ENCODE measurements at regions not wholly inside any gene's neighbourhood (a gene's known extent, or its start where the extent isn't known, plus 50 kb on each side); places are given as distances from the start of the nearest gene placed in this dataset.
A peak's percentile ranks its signal among the peaks of the same experiment; 100 is the strongest.
"Not testable (repeated sequence)": the region's sequence is repeated elsewhere in the genome, so short reads cannot be mapped to it uniquely, and the experiment has no call there.

DNA sequence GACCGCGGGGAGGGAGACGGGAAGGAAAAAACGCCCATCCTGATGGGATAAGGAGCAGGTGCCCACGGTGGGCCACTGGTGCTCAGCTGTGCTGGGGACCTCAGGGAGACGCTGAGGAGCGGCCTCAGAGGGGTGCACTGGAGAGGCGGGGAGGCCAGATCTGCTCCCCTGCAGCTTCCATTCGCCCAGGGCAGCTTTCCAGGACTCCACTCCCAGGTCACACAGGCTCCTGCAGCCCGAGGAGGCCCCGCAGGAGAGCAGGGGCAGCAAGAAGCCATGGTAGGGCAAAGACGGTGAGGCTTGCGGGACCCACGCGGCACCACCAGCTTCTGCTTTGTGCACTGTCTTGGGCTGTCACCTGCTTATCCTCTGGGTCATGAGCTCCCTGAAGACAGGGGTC is 82.5 kb upstream of the SULF2 start:
- DNase-seq, result no peak

DNA sequence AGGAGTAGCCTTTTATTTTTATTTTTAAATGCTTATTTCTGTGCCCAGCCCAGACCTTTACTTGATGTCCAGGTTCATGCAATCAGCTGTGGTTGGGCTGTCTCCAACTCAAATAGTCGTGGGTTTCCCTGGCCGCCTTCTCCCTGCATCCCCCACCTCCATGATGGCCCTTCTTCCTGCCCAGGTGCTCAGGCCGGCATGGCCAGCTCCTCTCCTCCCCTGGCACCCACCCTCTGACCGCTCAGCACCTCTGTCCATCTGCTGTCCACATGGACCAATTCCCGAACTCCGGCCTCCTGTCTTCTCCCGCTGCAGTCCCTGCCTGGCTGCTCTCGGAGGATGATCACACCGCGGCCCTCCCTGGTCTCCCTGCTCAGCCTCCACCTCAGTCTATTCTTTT is 81.2 kb upstream of the SULF2 start:
- no peak for DNase-seq

DNA sequence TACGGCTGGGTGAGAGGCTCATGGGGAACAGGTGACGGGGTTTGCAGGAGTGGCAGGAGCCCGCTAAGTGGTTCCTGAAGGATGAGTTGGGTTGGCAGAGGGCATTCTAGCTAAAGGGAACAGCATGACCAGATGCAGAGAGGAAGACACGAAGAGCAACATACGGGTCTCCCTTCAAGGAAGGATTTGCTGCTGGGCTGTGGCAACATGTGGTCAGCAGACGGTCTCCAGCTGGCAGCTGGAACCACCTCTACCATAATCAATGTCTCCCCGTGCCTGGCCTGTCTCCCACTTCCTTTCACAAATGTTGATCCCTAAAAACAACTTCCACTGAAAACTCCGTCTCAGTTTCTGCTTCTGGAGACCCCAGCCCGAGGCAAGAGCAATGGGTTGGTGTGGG is 80.6 kb upstream of the SULF2 start:
- no peak for DNase-seq

DNA sequence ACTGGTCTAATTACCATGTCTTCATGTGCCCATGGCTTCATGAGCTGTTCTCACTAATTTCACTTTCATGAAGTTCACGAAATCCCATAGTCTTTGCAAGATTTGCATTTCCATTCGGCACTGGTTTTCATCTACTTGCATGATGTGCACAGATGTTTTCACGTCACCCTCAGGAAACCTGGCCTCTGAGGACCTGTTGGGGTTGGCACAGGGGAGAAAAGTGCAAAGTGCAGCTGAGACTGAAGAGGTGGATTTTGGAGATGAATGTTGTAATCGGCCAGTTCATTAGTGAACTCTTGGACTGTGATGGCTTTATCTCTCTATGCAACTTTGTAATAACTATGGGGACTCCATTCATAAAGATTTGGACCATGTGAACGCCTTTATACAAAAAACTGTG is 80.2 kb upstream of the SULF2 start:
- DNase-seq, result no peak

DNA sequence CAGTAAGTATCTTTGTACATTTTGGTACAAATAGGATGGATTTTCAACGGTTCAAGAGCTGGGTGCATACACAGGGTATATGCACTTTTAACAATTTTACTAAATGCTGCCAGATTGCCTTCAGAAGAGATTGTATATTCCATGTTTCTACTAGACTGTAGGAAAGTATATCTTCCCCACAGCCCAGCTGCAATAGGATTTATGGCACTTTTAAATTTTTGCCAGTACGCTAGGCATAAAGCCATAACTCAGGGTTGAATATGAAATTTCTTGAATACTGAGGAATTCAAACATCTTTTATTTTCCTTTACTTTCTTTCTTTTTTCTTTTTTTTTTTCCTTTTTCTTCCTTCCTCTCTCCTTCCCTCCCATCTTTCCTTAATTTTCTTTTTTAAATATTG is 78.7 kb upstream of the SULF2 start:
- DNase-seq, result no peak

DNA sequence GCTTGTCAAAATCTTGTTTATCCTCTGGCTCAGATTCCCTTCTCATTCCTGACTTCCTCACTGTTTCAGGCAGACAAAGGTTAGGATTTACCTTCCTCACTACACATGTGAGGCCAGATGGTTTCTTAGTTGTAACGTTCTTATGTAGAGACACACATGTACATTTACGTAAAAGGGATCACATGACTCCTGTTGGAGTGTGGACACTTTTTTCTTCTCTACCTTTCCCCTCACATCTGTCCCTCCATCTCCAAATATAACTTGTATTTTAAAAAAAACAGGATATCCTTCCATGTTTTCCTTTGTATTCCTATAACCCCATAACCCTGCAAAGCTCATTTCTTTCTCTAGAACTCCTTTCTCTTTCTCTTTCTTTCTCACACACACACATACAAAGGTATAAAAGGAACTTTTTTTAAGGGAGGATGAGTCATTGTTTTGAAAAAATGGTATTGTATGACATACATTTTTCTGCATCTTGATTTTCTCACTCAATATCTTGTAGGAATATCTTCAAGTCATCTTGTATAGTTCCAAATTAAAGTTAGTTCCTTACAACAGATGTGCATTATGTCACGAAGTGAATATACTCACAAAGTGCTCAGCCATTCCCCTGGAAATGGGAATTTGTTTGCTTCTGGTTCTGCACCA is 78.2 kb upstream of the SULF2 start:
- peak; percentile 91 for DNase-seq

DNA sequence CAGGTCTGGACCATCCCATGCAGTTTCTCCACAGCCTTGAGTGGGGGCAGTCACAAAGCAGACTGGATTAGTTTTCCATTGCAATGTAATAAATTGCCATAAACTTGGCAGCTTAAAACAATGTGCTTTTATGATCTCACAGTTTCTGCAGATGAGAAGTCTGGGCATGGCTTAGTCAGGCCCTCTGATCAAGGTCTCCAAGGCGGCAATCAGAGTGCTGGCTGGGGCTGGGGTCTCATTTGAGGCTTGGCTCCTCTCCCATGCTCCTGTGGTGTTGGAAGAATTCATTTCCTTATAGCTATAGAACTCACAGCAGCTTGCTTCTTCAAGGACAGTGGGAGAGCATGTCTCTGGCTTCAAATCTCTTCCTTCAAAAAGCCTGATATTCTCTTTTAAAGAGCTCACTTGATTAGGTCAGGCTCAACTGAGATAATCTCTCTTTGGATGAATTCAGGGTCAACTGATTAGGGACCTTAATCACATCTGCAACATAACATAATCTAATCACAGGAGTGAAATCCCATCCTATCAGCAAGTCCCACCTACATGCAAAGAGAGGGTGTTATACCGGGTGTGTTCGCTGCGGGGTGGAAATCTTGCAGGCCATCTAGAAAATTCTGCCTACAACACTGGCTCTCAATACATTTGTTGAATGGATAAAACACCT is 77.4 kb upstream of the SULF2 start:
- no peak for DNase-seq

DNA sequence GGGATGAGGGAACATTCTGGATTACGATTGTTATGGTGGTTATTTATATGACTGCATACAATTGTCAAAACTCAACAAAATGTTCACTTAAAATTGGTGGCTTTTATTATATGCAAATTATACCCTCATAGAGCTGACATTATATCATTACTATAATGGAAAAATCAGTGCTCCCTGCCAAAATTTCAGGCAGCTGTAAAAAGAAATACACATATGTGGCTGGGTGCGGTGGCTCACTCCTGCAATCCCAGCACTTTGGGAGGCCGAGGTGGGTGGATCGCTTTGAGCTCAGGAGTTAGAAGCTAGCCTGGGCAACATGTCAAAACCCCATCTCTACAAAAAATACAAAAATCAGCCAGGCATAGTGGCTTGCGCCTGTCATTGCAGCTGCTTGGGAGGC is 75.8 kb upstream of the SULF2 start:
- no peak for DNase-seq

DNA sequence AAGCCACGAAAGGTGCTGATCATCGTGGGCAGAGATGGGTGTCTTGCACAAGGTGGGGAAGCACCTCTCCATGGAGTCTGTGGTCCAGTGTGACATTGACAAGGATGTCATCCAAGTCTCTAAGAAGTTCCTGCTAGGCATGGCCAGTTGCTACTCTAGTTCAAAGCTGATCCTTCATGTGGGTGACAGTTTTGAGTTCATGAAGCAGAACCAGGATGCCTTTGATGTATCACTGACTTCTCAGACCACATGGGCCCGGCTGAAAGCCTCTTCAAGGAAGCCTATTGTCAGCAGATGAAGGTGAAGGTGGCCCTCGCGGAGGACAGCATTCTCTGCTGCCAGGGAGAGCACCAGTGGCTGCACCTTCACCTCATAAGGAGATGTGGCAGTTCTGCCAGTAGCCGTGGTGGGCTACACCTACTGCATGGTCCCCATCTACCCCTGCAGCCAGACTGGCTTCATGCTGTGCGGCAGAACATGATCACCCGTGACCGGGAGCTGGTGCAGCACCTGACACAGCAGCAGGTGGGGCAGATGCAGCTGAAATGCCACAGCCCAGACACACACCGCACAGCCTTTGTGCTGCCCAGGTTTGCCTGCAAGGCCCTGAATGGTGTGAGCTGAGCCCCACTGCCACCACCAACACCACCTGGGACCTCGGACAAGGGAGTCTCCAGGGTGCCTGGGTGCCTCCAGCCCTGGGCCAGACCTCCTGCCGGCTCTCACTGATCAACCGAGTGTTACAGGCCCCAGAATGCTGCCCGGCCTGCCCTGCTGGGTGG is 75.0 kb upstream of the SULF2 start:
- DNase-seq, result no peak

DNA sequence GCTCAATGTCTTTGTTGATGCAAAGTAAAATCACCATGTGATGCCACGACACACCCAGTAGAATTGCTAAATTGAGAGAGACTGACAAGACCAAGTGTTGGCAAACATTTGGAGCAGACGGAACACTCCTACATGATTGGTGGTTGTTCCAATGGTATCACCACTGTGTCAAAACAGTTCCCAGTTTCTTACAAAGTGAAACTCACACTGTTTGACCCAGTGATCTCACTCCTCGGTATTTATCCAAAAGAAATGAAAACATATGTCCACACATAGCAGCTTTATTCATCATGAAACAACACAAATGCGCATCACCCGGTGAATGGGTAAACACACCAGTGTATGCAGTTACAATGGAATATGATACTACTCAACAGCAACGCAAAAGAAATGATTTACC is 74.0 kb upstream of the SULF2 start:
- DNase-seq, result no peak

DNA sequence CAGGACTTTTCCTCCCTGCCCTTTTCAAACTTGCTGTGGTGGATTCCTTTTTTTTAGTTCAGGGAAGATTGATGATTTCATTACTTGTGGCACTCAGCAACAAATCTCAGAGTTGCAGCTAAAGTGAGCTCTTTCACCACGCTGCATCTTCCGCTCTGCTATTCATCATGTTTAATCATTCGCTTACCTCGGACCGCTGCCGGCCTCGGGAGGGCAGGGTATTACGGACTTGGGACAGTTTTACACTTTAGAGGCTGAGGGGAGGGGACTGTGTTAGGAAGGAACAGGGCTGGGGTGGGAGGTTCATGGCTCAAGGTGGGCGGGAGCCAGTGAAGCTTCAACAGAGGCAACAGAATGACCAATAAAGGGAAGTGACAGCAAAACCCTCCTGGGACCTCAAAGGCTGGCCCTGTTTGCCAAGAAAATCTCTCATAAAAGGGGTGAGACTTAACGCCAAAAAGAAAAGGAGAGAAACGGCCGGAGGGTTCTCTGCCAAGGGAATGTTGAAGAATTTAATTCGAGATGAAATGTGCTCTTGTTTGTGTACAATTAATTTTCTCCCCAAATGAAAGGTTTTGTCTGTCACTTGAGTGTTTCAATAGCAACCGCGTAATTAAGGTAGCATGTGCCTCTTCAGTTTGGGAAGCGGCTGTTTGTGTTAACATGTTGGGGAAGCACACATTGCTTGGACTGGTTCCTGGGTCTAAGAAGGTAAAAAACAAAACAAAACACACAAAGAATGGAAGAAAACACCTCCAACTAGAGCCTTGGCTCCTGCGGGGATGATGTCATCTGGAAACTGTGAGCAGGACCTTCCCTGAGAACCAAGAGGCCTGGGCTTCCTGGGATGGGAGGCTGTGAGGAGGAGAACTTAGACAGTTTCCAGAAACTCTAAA is 72.5 kb upstream of the SULF2 start:
- peak; percentile 45 for DNase-seq

DNA sequence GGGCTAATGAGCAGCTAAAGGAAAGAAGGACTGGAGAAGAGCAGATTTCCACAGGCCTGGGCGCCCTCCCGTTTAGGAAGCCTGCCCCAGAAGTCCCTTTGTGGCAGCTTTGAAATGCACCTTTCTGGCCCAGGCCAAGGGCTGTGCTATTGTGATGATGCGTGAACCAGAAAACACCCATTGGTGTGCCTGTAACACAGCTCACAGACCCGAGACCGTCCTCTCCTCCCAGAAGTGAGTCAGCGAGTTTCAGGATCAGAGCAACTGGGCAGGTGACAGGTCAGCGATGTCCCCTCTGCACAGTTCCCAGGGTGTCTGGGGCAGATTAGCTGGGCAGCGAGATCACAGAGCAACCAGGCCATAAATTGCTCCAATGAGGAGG is 71.9 kb upstream of the SULF2 start:
- no peak for DNase-seq

DNA sequence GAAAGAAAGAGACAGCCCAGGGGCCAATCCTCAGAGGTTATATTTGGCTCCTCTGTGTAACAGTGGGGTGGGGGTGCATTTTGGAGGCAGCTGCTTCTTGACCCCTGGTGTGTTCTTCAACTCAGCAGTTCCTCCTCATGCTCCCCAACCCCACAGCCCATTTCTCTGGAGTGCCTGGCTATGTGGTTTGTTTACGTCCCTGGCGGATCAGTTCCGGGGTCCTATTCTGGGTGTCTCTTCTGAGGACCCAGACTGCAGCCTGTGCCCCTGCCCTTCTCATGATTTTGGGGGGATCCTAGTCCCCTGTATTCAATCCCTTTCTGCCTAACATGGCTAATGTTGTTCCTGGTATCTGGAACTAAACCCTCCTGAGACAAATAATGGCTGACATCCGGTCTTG is 70.5 kb upstream of the SULF2 start:
- DNase-seq, result no peak

DNA sequence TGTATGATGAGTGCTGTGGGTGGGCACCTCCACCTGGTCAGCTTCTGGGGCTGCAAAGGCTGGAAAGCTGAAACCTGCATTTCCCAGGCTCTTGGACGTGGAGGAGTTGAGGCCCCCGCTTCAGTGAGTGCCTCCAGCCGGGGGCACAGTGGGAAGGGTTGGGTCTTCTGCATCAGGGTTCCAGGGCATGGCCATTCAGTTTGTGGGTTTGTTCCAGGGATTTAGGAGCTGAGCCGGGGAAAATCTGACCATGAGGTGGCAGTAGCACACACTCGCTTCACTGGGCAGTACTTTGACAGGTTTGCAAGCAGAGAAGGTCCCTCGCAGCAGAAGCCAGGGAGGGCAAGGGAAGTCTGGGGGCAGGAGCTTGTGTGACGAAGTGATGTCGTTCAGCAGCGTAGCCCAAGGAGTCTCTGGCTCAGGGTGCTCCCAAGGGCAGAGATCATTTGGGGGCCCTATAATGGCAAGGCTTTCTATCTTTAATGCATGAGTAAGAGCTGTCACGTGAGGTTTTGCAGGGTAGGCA is 69.5 kb upstream of the SULF2 start:
- peak; percentile 69 for DNase-seq

DNA sequence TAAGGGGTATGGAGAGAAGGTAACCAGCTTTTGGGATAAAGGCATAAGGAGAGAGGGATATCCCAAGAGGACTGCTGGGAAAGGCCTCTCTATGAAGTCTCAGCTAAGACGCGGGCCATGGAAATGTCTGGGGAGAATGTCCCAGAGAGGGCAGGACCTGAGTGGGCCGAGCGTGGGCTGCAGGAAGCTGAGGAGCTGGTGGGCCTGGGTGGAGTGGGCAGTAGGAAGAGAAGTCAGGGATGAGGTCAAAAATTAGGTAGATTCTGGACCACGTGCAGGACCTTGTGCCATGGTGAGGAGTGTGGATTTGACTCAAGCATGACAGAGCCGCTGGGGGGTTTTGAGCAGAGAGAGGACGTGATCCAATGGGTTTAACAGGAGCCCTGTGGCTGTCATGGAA is 66.5 kb upstream of the SULF2 start:
- no peak for DNase-seq

DNA sequence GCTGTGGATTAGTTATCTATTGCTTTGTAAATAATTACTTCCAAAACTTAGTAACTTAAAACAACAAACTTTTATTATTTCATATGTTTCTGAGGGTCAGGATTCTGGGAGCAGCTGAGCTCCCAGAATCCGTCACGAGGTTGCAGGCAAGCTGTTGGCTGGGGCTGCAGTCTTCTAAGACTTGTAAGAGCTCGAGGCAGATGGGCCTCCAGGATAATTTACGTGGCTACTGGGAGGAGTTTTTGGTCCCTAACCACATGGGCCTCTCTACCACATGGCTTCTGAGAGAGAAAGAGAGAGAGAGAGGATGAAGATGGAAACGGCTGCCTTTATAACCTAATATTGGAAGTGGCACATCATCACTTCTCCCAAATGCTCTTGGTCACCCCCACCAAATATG is 64.9 kb upstream of the SULF2 start:
- DNase-seq, result peak; percentile 93

DNA sequence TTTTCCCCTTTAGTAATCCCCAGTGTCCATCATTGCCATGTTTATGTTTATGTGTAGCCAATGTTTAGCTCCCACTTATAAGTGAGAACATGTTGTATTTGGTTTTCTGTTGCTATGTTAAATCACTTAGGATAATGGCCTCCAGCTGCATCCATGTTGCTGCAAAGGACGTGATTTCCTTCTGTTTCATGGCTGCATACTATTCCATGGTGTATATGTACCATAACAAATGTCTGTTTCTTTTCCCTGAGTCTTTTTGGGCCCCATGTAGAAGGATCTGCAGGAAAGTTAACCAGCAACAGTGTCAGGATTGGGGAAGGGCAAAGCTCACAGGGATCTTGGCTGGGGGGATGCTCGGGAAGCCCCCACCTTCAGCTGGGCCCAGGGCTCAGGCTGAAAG is 64.3 kb upstream of the SULF2 start:
- DNase-seq, result no peak

DNA sequence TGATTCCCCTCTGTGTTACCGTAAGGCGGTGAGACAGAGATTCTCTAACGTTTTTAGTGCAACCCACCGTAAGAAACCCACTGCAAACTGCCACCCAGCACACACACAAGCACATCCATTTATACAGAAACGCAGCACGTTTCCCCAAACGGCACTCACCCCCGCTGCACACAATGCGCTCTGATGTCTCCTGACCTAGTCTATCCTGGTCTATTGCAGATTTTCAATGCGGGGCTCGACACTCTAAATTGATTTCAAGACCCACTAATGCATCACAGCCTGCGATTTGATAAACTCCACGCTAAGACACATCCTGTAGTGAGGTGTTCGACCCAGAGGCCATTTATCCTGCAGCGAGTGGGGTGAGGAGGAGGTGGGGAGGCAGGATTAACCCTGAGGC is 63.7 kb upstream of the SULF2 start:
- no peak for DNase-seq

DNA sequence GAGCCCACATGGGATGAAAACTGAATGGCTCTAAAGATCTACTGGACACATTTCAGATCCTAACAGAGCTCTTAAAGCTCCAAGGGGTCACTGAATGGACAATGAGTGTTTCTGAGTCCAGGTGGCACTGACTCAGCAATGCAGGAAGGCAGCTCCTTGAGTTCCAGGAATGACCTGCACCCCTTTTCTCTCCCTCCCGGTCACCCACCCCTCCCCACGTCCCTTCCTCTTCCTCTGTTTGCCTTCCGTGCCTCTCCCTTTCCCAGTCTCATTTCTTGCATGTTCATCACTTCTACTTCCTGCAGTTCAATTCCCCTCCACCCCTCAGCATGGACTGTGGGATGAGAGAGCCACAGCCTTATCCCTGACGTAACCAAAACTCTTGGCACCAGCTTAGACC is 63.3 kb upstream of the SULF2 start:
- not testable (repeated sequence) for DNase-seq

DNA sequence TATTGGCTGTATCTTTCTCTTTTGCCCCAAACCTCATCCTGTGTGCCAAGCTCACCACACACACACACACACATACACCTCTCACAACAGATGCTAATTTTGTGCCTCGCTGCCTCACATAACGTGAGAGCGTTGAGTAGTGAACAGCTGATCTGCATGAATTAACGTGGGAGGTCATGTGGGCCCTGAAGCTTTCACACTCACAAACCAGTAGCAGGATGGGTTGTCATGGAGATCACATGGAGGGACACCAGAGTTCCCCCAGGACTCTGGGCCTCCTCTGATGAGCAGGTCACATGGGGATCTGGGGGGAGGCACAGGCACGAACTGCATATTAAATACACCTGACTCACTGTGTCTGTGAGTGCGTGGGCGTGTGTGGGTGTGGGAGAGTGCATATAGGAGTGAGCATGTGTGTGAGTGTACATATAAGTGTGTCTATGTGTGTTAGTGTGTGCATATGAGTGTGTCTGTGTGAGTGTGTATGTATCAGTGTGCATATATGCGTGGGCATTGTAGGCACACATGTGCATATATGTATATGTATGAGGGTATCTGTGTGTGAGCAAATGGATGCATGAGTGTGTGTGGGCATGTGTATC is 62.7 kb upstream of the SULF2 start:
- peak; percentile 99 for DNase-seq

DNA sequence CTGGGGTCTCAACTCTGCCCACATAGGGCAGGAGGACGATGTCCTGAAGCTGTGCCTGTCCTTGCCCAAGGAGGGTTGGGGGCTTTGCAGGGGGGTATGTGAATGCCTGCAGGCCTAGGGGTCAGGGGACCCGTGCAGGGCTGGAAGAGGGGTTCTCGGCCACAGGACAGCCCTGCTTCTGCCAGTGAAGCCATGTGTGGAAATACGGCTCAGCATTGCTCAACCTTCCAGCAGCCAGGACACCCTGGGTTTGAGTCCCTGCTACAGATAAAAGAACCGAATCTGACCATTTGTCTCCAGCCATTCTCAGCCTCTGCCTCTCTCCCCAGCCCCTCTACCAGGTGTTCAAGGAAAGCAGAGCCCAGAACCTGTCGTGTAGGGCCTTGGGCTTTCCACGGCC is 61.9 kb upstream of the SULF2 start:
- peak; percentile 68 for DNase-seq

DNA sequence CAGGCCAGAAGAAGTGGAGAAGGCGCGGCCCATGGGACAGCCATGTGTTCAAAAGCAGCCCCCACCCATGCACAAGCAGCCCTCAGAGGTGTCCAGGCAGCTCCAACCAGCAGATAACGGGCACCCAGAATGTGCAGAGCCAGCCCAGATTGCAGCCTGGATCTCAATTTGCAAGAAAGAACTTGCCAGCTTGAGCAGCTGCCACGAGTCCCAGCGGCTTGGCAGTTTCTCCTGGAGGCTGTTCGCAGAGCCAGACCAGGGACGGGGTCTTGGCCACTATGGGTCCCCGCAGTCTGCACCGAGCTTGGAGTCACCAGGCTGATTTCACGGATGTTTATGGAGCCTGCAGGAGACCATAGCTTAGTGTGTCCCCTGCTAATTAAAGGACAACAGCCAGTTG is 61.4 kb upstream of the SULF2 start:
- DNase-seq, result peak; percentile 84
